GM23248 (cell line): ENCODE measurements at regions not wholly inside any gene's neighbourhood (a gene's known extent, or its start where the extent isn't known, plus 50 kb on each side); places are given as distances from the start of the nearest gene placed in this dataset.

Experiments used
- EZH2 ChIP-seq: fragments of 200-600 bp; sonication (generic); IDR thresholded peaks from 2 replicates; pipeline ENCODE4 v1.6.1; 2018; ENCODE audit warnings: antibody characterized with exemption, mild to moderate bottlenecking; ENCODE audit not compliant: insufficient read depth, poor library complexity, severe bottlenecking
- EZH2phosphoT487 ChIP-seq: fragments of 200-600 bp; sonication (generic); IDR thresholded peaks from 2 replicates; pipeline ENCODE4 v1.6.1; 2018; ENCODE audit warnings: antibody characterized with exemption, moderate library complexity, mild to moderate bottlenecking, low read depth; ENCODE audit not compliant: insufficient read depth

GRCh38 chr20:11176431-11176830, 502.6 kb upstream of the JAG1 start:
- TF ChIP-seq EZH2 (no peak), EZH2phosphoT487 (no peak)
